Fibroblast of pulmonary artery (primary cell): ENCODE measurements at regions not wholly inside any gene's neighbourhood (a gene's known extent, or its start where the extent isn't known, plus 50 kb on each side); places are given as distances from the start of the nearest gene placed in this dataset.

Experiments used
- DNase-seq: peaks from one replicate; pipeline ENCODE4 v3.0.0-alpha.2; 2010; ENCODE audit warnings: low read depth
- H3K4me3 ChIP-seq: replicated peaks from 2 replicates; pipeline ENCODE4 v1.5.1; 2011; ENCODE audit warnings: low read depth, mild to moderate bottlenecking, control low read depth, low read length, moderate library complexity
- TF ChIP-seq, protein P1 (sequence below): IDR thresholded peaks from 2 replicates; pipeline ENCODE4 v1.5.1; 2011; ENCODE audit warnings: mild to moderate bottlenecking, control low read depth, low read length, inconsistent platforms; ENCODE audit errors: missing control alignments

DNA sequence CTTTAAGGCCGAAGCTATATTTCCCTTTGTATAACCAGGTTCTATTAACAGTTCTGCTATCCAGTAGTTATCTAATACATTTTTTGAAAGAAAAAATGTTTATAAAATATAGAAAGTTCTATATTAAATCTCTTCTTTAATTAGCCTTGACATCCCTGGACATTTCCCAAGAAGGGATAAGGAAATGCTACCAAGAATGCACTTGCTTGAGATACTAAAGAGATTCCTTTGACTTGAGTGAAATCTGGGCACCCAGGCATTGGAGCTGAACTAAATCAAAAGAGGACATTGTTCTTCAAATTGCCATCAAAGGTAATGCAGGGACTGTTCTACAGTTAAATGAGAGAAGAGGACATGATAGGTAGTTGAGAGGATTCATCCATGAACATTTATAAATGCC lies 535.9 kb upstream of the FAT3 start:
- H3K4me3 ChIP-seq, result no peak overlapping the region
- DNase-seq, result no peak
- TF ChIP-seq, protein P1, sequence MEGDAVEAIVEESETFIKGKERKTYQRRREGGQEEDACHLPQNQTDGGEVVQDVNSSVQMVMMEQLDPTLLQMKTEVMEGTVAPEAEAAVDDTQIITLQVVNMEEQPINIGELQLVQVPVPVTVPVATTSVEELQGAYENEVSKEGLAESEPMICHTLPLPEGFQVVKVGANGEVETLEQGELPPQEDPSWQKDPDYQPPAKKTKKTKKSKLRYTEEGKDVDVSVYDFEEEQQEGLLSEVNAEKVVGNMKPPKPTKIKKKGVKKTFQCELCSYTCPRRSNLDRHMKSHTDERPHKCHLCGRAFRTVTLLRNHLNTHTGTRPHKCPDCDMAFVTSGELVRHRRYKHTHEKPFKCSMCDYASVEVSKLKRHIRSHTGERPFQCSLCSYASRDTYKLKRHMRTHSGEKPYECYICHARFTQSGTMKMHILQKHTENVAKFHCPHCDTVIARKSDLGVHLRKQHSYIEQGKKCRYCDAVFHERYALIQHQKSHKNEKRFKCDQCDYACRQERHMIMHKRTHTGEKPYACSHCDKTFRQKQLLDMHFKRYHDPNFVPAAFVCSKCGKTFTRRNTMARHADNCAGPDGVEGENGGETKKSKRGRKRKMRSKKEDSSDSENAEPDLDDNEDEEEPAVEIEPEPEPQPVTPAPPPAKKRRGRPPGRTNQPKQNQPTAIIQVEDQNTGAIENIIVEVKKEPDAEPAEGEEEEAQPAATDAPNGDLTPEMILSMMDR, result no peak

DNA sequence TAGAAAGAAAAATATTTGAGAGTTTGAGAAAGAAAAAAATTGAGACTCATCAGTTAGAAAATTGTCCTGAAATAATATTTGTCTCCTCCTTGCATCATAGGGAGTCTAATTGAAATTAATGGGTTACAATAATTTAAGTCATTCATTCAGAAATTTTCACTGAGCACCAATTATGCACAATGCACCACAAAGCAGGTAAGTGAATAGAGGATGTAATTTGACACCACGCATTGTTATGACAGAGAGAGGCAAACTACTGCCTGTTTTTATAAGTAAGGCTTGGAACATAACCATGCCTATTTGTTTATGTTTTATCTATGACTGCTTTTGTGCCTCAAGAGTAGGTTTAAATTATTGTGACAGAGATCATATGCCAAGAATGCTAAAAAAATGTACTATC lies 537.9 kb upstream of the FAT3 start:
- no peak for DNase-seq
- TF ChIP-seq, protein P1, result no peak
- H3K4me3 ChIP-seq, result no peak overlapping the region

DNA sequence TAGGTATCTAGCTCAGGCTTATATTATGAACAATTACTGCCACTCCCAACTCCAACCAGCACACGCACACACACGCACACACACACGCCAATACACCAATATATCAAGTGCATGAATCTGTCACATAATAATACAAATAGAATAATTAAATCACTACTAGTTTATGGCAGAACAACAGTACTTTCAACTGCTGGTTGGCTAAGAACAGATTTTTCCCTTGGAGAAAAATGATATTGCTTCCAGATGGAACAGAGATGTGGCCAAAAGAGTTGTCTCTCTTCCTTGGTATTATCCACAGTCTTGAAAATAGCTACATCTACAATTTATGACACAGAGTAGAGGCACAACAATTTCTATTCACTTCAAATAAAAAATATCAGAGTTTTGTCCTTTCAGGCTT lies 538.3 kb upstream of the FAT3 start:
- no peak overlapping the region for H3K4me3 ChIP-seq
- TF ChIP-seq, protein P1, result no peak
- no peak for DNase-seq

DNA sequence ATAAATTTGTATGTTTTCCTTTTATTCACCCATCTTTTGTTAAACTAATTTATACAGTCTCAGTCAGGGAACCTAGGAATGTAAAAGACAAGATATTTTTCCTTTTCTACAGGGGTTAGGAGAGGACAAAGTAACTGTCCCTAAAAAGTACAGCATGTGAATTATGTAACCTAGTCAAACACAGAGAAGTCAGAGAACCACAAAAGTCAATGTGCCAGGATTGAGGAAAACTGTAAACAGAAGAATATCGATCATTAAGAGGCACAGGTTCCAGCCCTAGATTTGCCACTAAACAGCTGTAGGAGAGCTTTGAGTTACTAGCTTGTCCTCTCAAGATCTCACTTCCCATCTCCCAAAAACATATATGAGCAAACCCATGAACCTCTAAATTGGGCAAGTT lies 550.9 kb upstream of the FAT3 start:
- TF ChIP-seq, protein P1, result no peak
- DNase-seq, result no peak
- H3K4me3 ChIP-seq, result no peak overlapping the region

DNA sequence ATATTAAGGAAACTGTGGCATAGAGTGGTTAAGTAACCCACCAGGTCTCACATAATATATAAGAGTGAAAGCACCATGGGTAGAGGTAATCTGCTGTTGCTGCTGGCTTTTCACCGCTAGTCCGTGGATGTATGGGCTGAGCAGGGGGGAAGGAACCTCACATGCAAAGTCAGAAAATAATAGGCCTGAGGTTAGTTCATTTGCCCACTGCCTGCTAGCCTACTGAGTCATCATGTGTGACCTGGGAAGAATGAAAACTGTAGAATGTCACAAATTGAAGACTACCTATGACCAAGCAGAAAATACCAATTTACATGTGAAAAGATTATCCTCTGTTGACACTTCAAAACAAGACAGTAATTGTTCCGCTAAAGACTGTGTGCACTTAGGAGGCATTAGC lies 560.1 kb upstream of the FAT3 start:
- TF ChIP-seq, protein P1, result no peak
- no peak for DNase-seq
- no peak overlapping the region for H3K4me3 ChIP-seq

DNA sequence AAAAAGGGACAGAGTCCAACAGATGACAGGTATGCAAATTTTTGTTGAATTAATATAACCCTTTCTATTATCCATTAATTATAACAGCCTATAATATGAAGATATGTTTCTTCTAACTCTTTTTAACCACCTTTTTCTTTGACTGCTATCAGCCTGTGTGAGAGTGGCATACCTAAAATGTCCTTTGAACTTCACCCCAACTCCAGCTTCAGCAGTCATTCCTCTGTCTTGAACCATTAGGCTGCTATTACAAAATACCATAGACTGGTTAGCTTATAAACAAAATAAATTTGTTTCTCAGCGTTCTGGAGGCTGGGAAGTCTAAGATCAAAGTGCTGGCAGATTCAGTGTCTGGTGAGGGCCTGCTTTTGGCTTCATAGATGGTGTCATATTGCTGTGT lies 564.6 kb upstream of the FAT3 start:
- DNase-seq, result no peak
- TF ChIP-seq, protein P1, result no peak

DNA sequence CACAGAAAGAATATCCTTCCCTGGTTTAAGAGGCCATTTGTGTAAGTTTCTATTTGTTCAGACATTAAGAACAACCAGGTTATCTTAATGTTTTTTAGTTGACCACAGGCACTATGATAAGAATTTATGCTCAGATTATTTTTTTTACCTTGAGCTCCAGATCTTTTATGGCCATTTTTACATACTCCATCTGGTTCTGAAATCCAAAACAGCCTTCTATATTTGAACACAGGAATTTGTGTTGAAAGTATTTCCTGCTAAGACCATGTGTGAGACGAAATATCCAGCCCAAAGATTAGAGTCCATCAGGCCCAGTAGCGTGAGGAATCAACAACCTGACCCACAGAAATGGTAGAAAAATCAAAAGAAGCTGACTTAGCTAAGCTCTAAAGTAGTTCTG lies 569.9 kb upstream of the FAT3 start:
- no peak for DNase-seq
- TF ChIP-seq, protein P1, result no peak
- H3K4me3 ChIP-seq, result no peak overlapping the region

More for the DNA sequence above, 564.6 kb upstream of the FAT3 start:
- H3K4me3 ChIP-seq, result no peak overlapping the region
